Kidney (tissue), 13 donors: ENCODE measurements at regions not wholly inside any gene's neighbourhood (a gene's known extent, or its start where the extent isn't known, plus 50 kb on each side); places are given as distances from the start of the nearest gene placed in this dataset.

Experiments
- DNase-seq, 5 donors: peaks; one replicate each; pipeline ENCODE4 v3.0.0-alpha.2; 2013 to 2020
- FAIRE-seq: peaks from 2 replicates; lab custom pipeline; 2012; peaks lifted over from hg19 to GRCh38; lab: Jason Lieb, UNC
- H3K27ac ChIP-seq, 2 donors: one replicate each; pipeline ENCODE4 v1.7.0; 2013; ENCODE audit warnings: low read depth in 2 of 2, low read length in 2 of 2, inconsistent platforms in 1 of 2
- H3K27me3 ChIP-seq: one replicate; pipeline ENCODE4 v1.7.1; 2013; ENCODE audit warnings: low read length, inconsistent platforms; ENCODE audit not compliant: control insufficient read depth, insufficient read depth
- H3K36me3 ChIP-seq, 3 donors: one replicate each; pipeline versions ENCODE4 v1.7.0 to v1.7.1; 2013; ENCODE audit warnings: low read length in 3 of 3, control low read depth in 1 of 3, inconsistent platforms in 1 of 3; ENCODE audit not compliant: insufficient read depth in 3 of 3, control insufficient read depth in 2 of 3
- H3K4me1 ChIP-seq, 3 donors: one replicate each; pipeline versions ENCODE4 v1.7.0 to v1.7.1; 2013; ENCODE audit warnings: low read length in 3 of 3, inconsistent platforms in 1 of 3, low read depth in 1 of 3; ENCODE audit not compliant: control insufficient read depth in 2 of 3, insufficient read depth in 2 of 3
- H3K4me3 ChIP-seq, 3 donors: one replicate each; pipeline versions ENCODE4 v1.7.0 to v1.8.1; 2013; ENCODE audit warnings: low read length in 3 of 3, control low read depth in 1 of 3, inconsistent platforms in 1 of 3
- H3K9ac ChIP-seq, 3 donors: one replicate each; pipeline versions ENCODE4 v1.7.0 to v1.7.1; 2013; ENCODE audit warnings: low read length in 3 of 3, control low read depth in 1 of 3, inconsistent platforms in 1 of 3
- H3K9me3 ChIP-seq, 3 donors: one replicate each; pipeline versions ENCODE4 v1.7.0 to v1.7.1; 2013; ENCODE audit warnings: low read length in 3 of 3, control low read depth in 1 of 3, inconsistent platforms in 1 of 3; ENCODE audit not compliant: control insufficient read depth in 2 of 3, insufficient read depth in 1 of 3
- intact Hi-C: fragments of 100-400 bp; cut with DNase I; formaldehyde crosslinking; loops from one replicate; pipeline ENCODE4 v1.11.1; 2022
- TF ChIP-seq, protein P1 (sequence below): IDR thresholded peaks from 3 replicates; pipeline ENCODE4 v1.5.1; 2012; ENCODE audit warnings: mild to moderate bottlenecking, moderate library complexity, borderline replicate concordance; ENCODE audit not compliant: insufficient read depth; ENCODE audit errors: extremely low read depth
- donor health status: control.
- donor health status: control.
- donor health status: control.
- donor health status: control.
- donor health status: control.
- donor health status: DM: yes; HTN: yes; CAD: no.
- donor health status: Normal renal cell carcinoma (clear cell type).

DNA sequence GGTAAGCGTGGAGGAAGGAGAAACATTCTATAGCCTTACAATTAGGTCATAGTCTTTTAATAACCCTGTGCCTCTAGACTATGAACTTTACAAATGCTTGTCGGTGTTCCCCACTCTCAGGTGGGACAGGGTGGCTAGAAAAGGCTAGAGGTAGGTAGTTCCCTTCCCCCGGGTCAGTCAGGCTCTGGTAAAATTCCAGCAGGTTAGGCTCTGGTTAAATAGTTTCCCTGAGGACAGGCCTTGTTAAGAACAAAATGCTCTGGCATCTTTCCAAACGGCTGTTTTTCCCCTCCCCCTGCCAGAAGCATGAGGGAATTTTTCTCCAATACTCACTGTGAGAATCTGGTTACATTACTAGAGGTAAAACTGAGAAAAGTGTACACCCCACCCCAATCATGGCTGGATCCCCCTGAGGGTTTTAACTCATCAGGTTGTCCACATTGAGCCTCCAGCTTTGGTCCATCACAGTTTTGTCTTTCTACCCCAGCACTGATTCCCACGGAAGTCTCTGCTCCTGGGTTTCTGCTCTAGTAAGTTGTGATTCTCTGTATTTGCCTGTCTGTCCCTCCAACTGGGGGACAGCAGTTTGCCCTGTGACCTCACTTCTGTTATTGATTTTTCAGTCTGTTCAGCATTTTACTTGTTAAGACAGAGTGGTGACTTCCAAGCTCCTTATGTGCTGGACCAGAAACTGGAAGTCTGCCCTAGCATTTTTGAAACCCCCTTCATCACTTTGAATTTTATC lies 84.7 kb upstream of the ADGRF1 start:
- intact Hi-C loops: no loop called here
- peak overlapping the region in 1 of 3 donors; percentile 48 for H3K9ac ChIP-seq
- peaks cover 0 to 24% (median 6%) of the 10 kb centered on the region in 3 donors for H3K4me1 ChIP-seq
- H3K9me3 ChIP-seq: no peaks in the 10 kb centered on the region
- no peaks in the 10 kb centered on the region for H3K36me3 ChIP-seq
- H3K27ac ChIP-seq: peak overlapping the region; percentile 71 to 79
- no peaks in the 10 kb centered on the region for H3K27me3 ChIP-seq
- DNase-seq (peak in 4 of 5 donors; percentile 34 to 72 (median 54)), FAIRE-seq (peak; percentile 55)
- TF ChIP-seq, protein P1, sequence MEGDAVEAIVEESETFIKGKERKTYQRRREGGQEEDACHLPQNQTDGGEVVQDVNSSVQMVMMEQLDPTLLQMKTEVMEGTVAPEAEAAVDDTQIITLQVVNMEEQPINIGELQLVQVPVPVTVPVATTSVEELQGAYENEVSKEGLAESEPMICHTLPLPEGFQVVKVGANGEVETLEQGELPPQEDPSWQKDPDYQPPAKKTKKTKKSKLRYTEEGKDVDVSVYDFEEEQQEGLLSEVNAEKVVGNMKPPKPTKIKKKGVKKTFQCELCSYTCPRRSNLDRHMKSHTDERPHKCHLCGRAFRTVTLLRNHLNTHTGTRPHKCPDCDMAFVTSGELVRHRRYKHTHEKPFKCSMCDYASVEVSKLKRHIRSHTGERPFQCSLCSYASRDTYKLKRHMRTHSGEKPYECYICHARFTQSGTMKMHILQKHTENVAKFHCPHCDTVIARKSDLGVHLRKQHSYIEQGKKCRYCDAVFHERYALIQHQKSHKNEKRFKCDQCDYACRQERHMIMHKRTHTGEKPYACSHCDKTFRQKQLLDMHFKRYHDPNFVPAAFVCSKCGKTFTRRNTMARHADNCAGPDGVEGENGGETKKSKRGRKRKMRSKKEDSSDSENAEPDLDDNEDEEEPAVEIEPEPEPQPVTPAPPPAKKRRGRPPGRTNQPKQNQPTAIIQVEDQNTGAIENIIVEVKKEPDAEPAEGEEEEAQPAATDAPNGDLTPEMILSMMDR: no peak
- H3K4me3 ChIP-seq: no peak overlapping the region

- H3K27ac ChIP-seq: no peak overlapping the region
- DNase-seq: no peak
- H3K9ac ChIP-seq: no peak overlapping the region
- TF ChIP-seq, protein P1: no peak
- FAIRE-seq: no peak
- H3K27me3 ChIP-seq: no peaks in the 10 kb centered on the region
- H3K36me3 ChIP-seq: no peaks in the 10 kb centered on the region
- H3K4me1 ChIP-seq: no peaks in the 10 kb centered on the region
- no peaks in the 10 kb centered on the region for H3K9me3 ChIP-seq
- no peak overlapping the region for H3K4me3 ChIP-seq
- intact Hi-C loops: no loop called here
These were observed 76.5 kb upstream of the ADGRF1 start for GRCh38 chr6:47118611-47119010.

GRCh38 chr6:47117314-47117713 lies 75.2 kb upstream of the ADGRF1 start:
- Histone ChIP-seq H3K27ac (no peak overlapping the region), H3K4me1 (no peaks in the 10 kb centered on the region), H3K36me3 (no peaks in the 10 kb centered on the region), H3K27me3 (no peaks in the 10 kb centered on the region), H3K9ac (no peak overlapping the region), H3K4me3 (no peak overlapping the region), H3K9me3 (no peaks in the 10 kb centered on the region)
- TF ChIP-seq, protein P1: no peak
- DNase-seq (no peak), FAIRE-seq (no peak)
- intact Hi-C loops: no loop called here
